ENCODE measurements at regions not wholly inside any gene's neighbourhood (a gene's known extent, or its start where the extent isn't known, plus 50 kb on each side); places are given as distances from the start of the nearest gene placed in this dataset.

DNA sequence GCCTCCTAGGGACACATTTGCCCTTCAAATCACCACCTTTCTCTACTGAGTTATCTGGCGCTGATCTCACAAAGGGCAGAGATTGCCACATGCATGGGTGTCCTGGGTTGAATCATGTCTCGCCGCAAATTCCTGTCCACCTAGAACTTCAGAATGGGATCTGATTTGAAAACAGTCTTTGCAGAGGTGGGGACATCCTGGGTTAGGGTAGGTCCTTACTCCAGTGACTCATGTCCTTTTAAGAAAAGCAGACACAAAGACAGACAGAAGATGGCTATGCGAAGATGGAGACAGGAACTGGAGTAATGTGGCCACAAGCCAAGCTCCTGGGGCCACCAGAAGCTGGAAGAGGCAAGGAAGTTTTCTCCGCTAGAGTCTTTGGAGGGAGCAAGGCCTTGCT lies 197.4 kb upstream of the SMIM21 start:
- H3K27me3 Mint-ChIP-seq (ENCODE audit: low read depth): no peaks in the 10 kb centered on the region
- TF ChIP-seq, protein P1, sequence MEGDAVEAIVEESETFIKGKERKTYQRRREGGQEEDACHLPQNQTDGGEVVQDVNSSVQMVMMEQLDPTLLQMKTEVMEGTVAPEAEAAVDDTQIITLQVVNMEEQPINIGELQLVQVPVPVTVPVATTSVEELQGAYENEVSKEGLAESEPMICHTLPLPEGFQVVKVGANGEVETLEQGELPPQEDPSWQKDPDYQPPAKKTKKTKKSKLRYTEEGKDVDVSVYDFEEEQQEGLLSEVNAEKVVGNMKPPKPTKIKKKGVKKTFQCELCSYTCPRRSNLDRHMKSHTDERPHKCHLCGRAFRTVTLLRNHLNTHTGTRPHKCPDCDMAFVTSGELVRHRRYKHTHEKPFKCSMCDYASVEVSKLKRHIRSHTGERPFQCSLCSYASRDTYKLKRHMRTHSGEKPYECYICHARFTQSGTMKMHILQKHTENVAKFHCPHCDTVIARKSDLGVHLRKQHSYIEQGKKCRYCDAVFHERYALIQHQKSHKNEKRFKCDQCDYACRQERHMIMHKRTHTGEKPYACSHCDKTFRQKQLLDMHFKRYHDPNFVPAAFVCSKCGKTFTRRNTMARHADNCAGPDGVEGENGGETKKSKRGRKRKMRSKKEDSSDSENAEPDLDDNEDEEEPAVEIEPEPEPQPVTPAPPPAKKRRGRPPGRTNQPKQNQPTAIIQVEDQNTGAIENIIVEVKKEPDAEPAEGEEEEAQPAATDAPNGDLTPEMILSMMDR (IDR thresholded peaks at IDR 0.05): no peak
- no peak for DNase-seq (ENCODE audit: low spot score)

DNA sequence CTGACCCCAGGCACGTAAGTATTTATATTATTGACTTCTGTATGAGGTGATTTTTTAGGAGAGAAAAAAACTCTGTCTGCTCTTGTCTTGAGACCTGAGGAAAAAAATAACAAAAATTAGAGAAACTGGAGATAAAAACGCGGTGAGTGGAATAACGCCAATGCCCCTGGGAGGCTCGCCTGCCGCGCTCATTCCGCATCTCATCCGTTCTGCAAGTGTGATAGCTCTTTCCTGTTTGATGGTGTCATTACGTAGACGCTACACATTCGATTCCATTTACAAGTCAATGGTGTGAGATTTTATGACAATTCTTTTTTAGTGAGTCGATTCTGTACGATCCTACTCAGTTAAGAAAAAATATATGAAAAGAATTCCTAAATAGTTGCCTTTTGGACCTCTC lies 194.3 kb upstream of the SMIM21 start:
- TF ChIP-seq, protein P1 (IDR thresholded peaks at IDR 0.05): no peak
- Mint-ChIP-seq H3K4me3 (ENCODE audit: unreplicated experiment) (no peak overlapping the region), H3K27ac (ENCODE audit: unreplicated experiment) (no peak overlapping the region), H3K4me1 (ENCODE audit: low read depth) (no peaks in the 10 kb centered on the region), H3K27me3 (ENCODE audit: low read depth) (no peaks in the 10 kb centered on the region), H3K36me3 (ENCODE audit: low read depth) (no peaks in the 10 kb centered on the region), H3K9me3 (ENCODE audit: low read depth) (peaks cover 9% of the 10 kb centered on the region)
- no peak for DNase-seq (ENCODE audit: low spot score)

More for the DNA sequence above, 197.4 kb upstream of the SMIM21 start:
- peaks cover 3% of the 10 kb centered on the region for H3K9me3 Mint-ChIP-seq (ENCODE audit: low read depth)
- no peaks in the 10 kb centered on the region for H3K36me3 Mint-ChIP-seq (ENCODE audit: low read depth)
- no peak overlapping the region for H3K4me3 Mint-ChIP-seq (ENCODE audit: unreplicated experiment)
- H3K4me1 Mint-ChIP-seq (ENCODE audit: low read depth): no peaks in the 10 kb centered on the region
- H3K27ac Mint-ChIP-seq (ENCODE audit: unreplicated experiment): no peak overlapping the region

DNA sequence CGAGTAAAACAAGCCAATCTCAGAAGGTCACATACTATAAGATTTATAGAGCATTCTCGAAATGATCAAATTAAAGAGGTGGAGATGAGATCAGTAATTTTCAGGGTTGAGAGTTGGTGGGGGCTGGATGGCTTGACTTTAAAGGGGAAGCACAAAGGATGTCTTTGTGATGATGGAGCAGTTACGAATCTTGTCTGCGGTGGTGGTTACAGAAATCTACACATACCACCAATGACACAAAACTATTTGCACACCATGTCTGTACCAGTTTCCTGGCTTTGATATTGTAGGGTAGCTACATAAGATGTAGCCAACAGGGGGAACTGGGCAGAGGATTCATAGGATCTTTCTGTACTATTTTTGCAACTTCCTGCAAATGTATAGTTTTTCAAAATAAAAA lies 190.6 kb upstream of the SMIM21 start:
- Mint-ChIP-seq H3K27me3 (ENCODE audit: low read depth) (no peaks in the 10 kb centered on the region), H3K4me1 (ENCODE audit: low read depth) (no peaks in the 10 kb centered on the region), H3K27ac (ENCODE audit: unreplicated experiment) (no peak overlapping the region), H3K4me3 (ENCODE audit: unreplicated experiment) (no peak overlapping the region), H3K9me3 (ENCODE audit: low read depth) (peaks cover 9% of the 10 kb centered on the region), H3K36me3 (ENCODE audit: low read depth) (no peaks in the 10 kb centered on the region)
- DNase-seq (ENCODE audit: low spot score): no peak
- TF ChIP-seq, protein P1 (IDR thresholded peaks at IDR 0.05): no peak

DNA sequence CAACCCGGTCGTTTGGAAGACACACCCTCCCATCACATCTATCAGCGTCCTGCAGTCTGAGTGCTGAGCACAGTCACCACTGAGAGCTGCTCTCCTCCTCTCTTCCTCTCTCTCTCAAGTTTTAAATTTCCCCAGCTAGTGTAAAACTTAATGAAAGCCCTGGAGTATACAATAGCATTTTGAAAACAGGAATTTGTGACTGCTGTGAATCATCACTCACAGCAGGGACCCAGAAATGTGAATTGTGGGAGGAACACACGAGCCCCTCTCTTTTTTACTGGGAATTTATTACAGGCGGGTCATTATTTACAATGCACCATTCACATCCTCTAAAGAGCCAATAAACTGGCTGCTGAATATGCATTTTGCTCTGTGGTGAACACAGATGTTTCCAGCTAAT lies 185.0 kb upstream of the SMIM21 start:
- TF ChIP-seq, protein P1 (IDR thresholded peaks at IDR 0.05): no peak
- H3K4me1 Mint-ChIP-seq (ENCODE audit: low read depth): peaks cover 4% of the 10 kb centered on the region
- H3K27ac Mint-ChIP-seq (ENCODE audit: unreplicated experiment): no peak overlapping the region
- H3K27me3 Mint-ChIP-seq (ENCODE audit: low read depth): peaks cover 9% of the 10 kb centered on the region
- no peaks in the 10 kb centered on the region for H3K9me3 Mint-ChIP-seq (ENCODE audit: low read depth)
- no peaks in the 10 kb centered on the region for H3K36me3 Mint-ChIP-seq (ENCODE audit: low read depth)
- no peak overlapping the region for H3K4me3 Mint-ChIP-seq (ENCODE audit: unreplicated experiment)
- DNase-seq (ENCODE audit: low spot score): no peak

DNA sequence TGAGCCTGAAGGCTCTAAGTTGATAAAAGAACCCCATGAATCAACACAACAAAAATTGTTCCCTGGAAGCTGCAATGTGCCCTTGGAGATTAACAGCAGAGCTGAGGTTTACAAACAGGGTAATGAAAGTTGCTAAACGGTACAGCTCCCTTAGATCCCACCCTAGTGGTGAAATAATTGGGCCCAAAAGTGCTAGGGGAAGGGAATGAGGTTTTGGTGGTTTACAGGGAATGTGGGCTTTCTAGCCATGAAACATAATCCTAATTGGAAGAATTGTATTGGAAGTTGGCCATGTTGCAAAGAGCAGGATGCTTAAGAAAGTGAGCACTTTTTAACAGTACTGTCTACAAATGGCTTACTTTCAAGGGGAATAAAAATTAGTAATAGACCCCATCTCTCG lies 180.2 kb upstream of the SMIM21 start:
- no peak overlapping the region for H3K27ac Mint-ChIP-seq (ENCODE audit: unreplicated experiment)
- peaks cover 14% of the 10 kb centered on the region for H3K27me3 Mint-ChIP-seq (ENCODE audit: low read depth)
- TF ChIP-seq, protein P1 (IDR thresholded peaks at IDR 0.05): no peak
- H3K36me3 Mint-ChIP-seq (ENCODE audit: low read depth): no peaks in the 10 kb centered on the region
- peaks cover 4% of the 10 kb centered on the region for H3K4me1 Mint-ChIP-seq (ENCODE audit: low read depth)
- no peak overlapping the region for H3K4me3 Mint-ChIP-seq (ENCODE audit: unreplicated experiment)
- H3K9me3 Mint-ChIP-seq (ENCODE audit: low read depth): peaks cover 4% of the 10 kb centered on the region
- no peak for DNase-seq (ENCODE audit: low spot score)
